ENCODE measurements at regions not wholly inside any gene's neighbourhood (a gene's known extent, or its start where the extent isn't known, plus 50 kb on each side); places are given as distances from the start of the nearest gene placed in this dataset.

DNA sequence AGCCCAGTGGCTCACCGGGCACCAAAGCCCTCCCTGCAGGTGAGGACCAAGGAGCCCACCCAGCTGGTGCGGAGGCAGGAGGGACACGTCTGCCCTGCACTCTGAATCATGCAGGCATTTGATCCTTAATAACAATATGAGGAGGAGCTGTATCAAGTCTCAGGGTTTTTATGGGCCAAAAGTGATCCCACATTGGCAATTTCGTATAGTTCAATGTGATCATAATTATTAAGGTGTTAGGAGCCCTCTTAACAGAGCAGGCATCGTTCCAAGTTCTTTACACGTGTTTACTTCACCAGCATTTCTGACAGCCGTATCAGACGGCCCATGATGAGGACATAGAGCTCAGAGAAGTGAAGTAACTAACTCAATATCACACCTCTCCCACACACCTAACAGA is 91.9 kb upstream of the PRR5 start:
- H3K9me3 ChIP-seq (replicated peaks in 1 of 3), result peaks cover 0 to 8% (median 0%) of the 10 kb centered on the region in 3 donors
- no peak overlapping the region for H3K27ac ChIP-seq
- WGBS, 4 donors, result 79 to 89% (median 88%) methylated on average over 6 to 8 of the region's 8 CpGs
- H3K36me3 ChIP-seq (replicated peaks in 1 of 2), result no peaks in the 10 kb centered on the region
- H3K4me1 ChIP-seq (replicated peaks in 1 of 2), result no peaks in the 10 kb centered on the region
- intact Hi-C loops (cut with DNase I), result no loop called here
- no peak for DNase-seq
- no peak overlapping the region for H3K4me3 ChIP-seq
- TF ChIP-seq POLR2A (IDR thresholded peaks at IDR 0.05), result no peak
- H3K27me3 ChIP-seq, result no peaks in the 10 kb centered on the region

DNA sequence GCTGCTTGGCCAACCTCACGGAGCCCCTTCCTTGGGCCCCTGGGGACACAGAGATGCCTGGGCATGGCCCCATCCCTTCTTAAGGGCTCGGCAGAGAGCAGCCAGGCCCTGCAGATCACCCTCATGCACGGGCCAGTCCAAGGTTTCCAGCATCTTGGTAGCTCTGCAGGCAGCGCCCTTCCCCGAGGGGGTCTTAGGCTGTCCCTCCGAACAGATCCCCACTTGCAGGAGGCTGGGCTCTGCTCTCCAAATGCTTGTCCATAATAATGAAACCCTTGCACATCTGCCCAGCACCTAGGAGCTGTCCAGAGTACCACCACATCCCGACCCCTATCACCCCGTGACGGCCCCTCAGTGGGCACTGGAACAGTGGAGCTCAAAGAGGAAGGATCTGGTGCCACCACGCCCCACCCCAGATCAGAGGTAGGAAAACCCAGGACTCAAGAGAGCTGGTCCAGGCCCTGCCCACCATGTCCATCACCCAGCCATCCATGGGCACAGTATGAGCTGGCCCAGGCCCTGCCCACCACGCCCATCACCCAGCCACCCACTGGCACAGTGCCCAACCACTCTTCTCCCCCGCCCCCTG is 92.5 kb upstream of the PRR5 start:
- H3K4me1 ChIP-seq (replicated peaks in 1 of 2), result no peaks in the 10 kb centered on the region
- no peaks in the 10 kb centered on the region for H3K36me3 ChIP-seq (replicated peaks in 1 of 2)
- WGBS, 4 donors, result 73 to 86% (median 79%) methylated on average over 11 to 12 of the region's 12 CpGs
- no peak overlapping the region for H3K4me3 ChIP-seq
- no peaks in the 10 kb centered on the region for H3K27me3 ChIP-seq
- H3K9me3 ChIP-seq (replicated peaks in 1 of 3), result peaks cover 0 to 8% (median 0%) of the 10 kb centered on the region in 3 donors
- TF ChIP-seq POLR2A (IDR thresholded peaks at IDR 0.05), result no peak
- TF ChIP-seq, protein P1, sequence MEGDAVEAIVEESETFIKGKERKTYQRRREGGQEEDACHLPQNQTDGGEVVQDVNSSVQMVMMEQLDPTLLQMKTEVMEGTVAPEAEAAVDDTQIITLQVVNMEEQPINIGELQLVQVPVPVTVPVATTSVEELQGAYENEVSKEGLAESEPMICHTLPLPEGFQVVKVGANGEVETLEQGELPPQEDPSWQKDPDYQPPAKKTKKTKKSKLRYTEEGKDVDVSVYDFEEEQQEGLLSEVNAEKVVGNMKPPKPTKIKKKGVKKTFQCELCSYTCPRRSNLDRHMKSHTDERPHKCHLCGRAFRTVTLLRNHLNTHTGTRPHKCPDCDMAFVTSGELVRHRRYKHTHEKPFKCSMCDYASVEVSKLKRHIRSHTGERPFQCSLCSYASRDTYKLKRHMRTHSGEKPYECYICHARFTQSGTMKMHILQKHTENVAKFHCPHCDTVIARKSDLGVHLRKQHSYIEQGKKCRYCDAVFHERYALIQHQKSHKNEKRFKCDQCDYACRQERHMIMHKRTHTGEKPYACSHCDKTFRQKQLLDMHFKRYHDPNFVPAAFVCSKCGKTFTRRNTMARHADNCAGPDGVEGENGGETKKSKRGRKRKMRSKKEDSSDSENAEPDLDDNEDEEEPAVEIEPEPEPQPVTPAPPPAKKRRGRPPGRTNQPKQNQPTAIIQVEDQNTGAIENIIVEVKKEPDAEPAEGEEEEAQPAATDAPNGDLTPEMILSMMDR (IDR thresholded peaks at IDR 0.05), result no peak
- DNase-seq, result no peak
- intact Hi-C loops (cut with DNase I), result no loop called here
- H3K27ac ChIP-seq, result no peak overlapping the region

DNA sequence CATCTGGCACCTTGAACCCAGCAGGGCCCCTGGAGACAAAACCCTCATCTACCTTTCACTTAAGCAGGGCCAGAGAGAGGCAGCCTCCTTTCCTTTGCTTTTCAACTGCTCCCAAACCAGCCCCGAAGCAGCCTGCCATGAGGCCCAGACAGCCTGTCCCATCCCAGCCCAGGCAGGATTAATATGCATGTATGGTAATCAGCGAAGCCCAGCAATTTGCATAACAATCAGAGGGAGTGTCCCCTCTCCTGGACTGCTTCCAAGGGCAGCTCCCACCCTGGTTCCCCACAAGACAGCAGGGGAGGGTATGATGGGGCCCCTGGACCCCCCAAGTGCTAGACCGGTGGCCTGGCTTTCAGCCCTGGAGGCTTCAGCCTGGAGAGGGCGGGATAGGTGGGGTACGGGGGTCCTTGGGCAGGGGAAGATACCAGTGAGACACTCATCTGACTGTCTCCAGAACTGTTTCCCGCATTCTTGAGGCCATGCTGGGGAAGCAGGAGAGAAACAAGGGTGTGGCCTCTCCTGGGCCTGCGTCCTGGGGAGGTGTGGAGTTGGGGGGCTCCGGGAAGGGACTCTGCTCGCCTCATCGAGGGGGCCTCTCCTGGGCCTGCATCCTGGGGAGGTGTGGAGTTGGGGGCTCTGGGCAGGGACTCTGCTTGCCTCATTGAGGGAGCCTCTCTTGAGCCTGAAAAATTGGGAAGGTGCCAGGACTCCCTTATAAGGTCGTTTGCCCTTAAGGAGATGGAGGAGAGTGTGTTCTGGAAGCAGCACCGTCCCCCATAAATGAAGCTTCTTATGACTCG is 93.2 kb upstream of the PRR5 start:
- peaks cover 0 to 8% (median 0%) of the 10 kb centered on the region in 3 donors for H3K9me3 ChIP-seq (replicated peaks in 1 of 3)
- no peaks in the 10 kb centered on the region for H3K27me3 ChIP-seq
- intact Hi-C loops (cut with DNase I), result no loop called here
- 67 to 74% (median 69%) methylated on average over 10 to 13 of the region's 13 CpGs for WGBS, 4 donors
- no peak overlapping the region for H3K4me3 ChIP-seq
- H3K4me1 ChIP-seq (replicated peaks in 1 of 2), result no peaks in the 10 kb centered on the region
- TF ChIP-seq, protein P1 (IDR thresholded peaks at IDR 0.05), result no peak
- no peak for TF ChIP-seq POLR2A (IDR thresholded peaks at IDR 0.05)
- no peak overlapping the region for H3K27ac ChIP-seq
- no peak for DNase-seq
- H3K36me3 ChIP-seq (replicated peaks in 1 of 2), result no peaks in the 10 kb centered on the region

DNA sequence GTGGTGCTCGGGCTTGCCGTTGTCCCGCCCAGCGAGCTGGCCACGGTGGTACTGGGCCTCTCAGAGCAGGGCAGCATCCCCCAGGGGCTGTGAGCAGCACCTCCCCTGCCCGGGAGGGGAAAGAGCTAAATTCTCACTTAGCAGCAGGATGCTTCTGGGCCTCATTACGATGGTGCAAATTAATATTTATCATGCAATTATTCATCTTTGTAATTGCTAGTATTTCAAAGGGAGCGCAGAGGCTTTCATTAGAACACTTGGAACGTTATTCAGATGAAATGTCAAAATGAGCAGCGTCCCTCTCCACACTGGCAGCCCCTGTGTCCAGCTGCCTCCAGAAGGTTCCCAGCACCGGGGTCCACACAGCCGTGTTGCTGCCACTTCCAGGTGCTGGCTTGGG is 95.9 kb upstream of the PRR5 start:
- Histone ChIP-seq H3K9me3 (replicated peaks in 1 of 3) (no peaks in the 10 kb centered on the region), H3K27ac (no peak overlapping the region), H3K4me3 (no peak overlapping the region), H3K36me3 (replicated peaks in 1 of 2) (no peaks in the 10 kb centered on the region), H3K27me3 (peaks cover 3% of the 10 kb centered on the region), H3K4me1 (replicated peaks in 1 of 2) (no peaks in the 10 kb centered on the region)
- TF ChIP-seq, protein P1 (IDR thresholded peaks at IDR 0.05), result no peak
- no peak for TF ChIP-seq POLR2A (IDR thresholded peaks at IDR 0.05)
- intact Hi-C loops (cut with DNase I), result no loop called here
- 62 to 80% (median 70%) methylated on average over 6 to 12 of the region's 12 CpGs for WGBS, 4 donors
- DNase-seq, result no peak
